ENCODE measurements at regions not wholly inside any gene's neighbourhood (a gene's known extent, or its start where the extent isn't known, plus 50 kb on each side); places are given as distances from the start of the nearest gene placed in this dataset.

DNA sequence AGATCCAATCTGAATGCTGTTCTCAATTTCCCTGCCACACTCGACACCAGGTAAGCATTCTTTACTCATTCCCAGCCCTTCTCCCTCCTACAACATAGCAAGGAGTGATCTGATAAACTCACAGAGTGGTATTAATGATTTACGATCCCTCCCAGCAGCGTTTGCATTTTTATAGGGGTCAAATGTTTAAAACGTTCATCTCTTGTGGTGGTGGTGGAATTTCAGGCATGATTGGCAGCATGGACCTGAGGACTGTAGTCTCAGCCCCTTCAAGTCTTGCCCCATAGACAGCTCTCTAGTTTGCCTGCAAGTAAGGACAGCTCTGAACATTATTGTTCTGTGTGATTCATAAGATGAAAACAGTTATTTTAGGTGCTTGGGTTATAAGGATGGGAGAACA, 565.7 kb downstream of the EFNB2 start:
- no peak for DNase-seq

DNA sequence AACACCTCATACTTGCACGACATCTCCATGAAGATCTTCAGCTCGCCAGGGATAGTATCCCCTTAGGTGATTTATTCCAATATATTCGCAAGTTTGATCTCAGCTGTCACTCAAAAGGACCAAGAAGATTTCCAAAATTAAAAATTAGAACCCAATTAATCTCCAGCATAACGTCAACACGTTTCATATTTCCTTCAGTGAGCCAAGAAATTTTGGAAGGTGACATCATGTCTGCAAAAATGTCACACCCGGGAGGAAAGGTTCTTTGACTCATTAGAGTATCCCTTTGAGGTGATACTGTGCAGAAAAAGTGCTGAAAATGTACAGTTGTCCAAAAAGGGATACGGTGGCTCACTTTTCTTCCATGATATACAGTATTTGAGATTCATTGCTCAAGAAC, 569.6 kb downstream of the EFNB2 start:
- no peak for DNase-seq

DNA sequence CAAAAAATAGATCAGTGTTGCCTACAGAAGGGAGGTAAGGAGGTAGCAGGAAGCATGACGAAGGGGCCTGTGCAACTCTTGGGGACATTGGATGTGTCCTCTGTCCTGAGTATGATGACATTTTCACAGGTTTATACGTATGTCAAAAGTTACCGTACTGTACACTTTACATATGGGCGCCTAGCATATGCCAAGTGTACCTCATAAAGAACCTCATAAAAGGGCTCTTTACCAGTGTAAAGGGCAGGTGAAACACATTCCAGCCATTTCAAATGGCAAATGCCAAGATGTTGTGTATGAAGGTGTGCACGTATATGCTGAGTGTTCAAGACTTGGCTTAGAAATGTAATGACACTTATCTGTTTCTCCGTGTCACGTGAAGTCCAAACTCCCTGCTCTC, 573.4 kb downstream of the EFNB2 start:
- no peak for DNase-seq

DNA sequence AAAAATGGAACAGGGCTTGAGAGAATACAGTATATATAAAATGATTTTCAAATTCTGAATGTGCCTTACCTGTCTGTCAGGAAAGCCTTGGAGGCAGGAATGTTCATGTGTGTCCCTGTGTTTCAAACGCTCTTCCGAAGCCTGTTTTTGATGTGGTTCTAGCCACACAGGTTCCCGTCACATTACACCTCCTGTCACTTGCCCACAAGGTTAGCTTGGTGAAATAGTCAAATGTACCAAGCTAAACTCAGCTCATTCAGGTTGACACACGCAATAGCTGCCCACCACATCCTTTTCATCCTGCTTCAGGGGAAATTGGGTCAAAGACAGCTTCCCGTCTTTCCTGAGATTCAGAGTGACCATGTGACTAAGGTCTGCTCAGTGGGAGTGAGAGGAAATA, 574.0 kb downstream of the EFNB2 start:
- DNase-seq: no peak

DNA sequence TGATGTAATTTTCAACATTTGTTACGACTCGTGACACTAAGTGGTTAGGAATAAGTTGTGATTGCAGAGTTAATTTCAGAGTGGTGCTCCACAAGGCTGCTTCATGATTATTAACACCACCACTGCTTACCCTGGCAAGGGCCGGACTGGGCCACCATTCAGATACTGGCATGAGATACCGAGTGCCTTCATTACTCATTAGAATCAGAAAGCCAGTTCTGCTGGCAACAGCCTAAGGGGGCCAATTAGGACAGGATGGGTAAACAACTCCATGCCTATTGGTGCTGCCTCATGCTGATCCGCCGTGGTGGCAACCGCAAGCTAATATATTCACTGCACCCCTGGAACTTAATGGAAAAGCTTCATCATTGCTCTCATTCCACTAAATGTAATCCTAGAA, 575.1 kb downstream of the EFNB2 start:
- DNase-seq: no peak

DNA sequence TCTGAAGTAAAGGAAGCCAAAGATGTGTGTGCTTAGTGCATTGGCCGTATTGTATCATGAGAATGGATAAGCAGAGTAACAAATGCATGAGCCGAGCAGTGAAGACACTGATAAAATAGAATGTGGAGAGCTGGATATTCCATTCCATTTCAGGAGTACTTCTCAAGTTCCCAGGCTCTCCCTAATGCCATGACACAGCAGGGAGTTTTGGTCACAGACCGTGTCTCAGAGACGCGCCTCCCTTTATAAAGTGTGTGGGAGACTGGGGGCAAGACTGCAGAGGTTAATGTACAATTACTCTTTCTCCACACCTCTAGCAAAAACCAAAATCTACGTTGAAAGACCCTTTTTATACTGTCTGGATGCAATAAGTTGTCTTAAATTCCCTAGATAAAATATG, 575.6 kb downstream of the EFNB2 start:
- no peak for DNase-seq

DNA sequence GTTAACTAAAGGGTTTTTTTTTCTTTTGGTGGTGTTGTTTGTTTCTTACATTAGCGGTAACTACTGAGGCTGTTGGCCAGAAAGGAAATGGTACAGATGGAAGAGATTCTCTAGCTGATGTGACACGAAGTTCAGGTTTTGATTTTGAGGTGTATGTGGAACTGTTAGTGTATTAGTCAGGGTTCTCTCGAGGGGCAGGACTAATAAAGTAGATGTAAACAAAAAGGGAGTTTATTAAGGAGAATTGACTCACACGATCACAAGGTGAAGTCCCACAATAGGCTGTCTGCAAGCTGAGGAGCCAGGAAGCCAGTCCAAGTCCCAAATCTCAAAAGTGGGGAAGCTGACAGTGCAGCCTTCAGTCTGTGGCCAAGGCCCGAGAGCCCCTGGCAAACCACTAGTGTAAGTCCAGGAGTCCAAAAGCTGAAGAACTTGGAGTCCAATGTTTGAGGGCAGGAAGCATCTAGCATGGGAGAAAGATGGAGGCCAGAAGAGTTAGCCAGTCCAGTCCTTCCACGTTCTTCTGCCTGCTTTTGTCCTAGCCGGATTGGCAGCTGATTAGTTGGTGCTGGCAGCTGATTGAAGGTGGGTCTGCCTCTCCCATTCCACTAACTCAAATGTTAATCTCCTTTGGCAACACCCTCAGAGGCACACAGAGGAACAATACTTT, 577.6 kb downstream of the EFNB2 start:
- no peak for DNase-seq

DNA sequence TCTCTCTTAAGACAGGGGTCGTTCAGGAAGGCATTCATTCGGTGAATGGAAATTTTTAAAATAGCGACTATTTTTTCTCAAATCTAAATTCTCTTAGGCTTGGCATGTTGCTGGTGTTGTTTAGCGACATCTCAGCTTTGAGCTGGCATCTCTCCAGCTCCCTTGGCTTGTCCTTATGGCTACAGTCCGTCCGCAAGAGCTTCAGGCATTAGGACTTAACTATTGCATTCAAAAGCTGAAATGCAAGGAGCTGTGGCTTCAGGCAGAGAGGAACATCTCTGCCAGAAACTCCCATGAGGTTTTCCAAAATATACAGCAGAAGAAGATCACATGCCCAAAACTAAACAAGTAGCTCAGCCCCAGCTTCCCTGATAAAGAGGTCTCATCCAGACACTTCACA, 578.5 kb downstream of the EFNB2 start:
- DNase-seq: no peak

DNA sequence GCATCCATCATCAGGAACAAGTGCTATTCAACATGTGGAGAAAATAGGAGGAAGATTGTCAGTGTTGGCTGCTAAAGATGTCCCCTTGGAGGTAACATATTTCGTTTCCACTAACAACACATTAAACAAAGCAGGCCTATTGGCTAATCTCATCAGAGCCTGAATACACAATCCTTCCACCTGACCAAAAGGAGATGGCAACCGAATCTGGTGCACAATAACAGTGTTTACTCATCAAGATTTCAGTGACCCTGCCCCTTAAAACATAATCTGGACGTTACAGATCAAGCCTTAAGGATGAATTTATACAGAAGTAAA, 582.5 kb downstream of the EFNB2 start:
- no peak for DNase-seq

DNA sequence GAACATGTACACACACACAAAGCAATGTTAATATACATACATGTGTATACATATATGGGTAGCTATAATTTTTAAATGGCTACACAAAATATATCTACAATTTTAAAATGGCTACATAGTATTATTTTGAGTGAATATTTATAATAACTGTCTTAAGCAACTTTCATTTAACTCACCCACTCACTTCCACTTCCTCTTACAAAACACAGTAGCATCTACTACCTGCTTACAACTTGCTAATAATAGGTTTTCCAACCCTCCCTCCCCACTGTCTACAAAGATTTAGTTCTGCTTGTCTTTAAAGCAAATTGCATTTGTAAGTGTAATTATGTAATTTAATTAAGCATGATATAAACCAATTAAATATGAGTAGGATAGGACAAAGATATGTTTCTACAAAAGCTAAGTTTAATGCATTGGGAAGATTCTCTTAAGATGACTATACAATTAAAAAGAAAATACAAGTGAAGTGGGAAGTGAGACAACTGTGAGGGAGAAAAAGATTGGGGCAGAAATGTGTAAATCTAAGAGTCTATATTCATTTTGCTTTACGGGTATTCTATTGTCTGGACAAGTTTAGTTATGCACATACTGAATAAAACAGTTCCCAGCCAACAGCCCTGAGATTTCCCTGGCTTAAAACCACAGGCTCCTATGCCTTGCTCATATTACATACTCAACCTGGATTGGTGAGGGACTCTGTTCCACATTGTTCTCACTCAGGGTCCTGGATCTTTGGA, 583.1 kb downstream of the EFNB2 start:
- DNase-seq: no peak

DNA sequence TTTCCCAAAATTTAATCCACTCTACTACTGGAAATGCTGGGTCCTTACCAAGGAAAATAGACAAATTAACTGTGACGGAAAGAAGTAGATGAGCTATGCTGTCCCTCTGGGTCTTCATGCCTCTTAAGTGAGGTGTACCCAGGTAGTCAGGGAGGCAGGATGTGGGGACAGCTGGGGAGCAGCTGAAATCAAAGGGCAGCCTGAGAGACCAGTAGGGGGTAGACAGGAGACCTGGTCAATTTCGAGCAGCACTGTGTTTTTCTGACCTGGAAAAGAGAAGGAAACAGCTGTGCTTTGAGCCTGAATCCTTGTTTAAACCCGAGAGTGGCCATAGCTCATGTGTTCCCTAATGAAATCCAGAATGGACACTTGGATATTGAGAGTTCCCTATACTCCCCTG, 587.3 kb downstream of the EFNB2 start:
- no peak for DNase-seq

DNA sequence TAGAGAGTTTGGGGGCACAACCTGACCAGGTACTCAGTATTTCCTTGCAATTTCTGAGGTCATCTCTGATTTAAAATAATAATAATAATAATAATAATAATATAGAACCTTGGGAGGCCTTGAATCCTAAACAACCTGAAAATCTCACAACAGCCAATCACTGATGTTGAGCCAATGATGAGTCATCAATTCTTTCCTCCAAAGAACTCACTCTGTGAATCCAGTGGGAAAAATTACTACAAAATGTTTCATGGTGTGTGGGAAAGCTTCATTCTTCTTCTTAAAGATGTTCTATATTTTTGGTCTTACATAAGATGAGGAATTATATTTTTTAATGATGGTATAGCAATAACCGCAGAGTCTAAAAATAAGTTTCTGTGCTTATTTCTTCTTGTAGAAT, 594.6 kb downstream of the EFNB2 start:
- no peak for DNase-seq

DNA sequence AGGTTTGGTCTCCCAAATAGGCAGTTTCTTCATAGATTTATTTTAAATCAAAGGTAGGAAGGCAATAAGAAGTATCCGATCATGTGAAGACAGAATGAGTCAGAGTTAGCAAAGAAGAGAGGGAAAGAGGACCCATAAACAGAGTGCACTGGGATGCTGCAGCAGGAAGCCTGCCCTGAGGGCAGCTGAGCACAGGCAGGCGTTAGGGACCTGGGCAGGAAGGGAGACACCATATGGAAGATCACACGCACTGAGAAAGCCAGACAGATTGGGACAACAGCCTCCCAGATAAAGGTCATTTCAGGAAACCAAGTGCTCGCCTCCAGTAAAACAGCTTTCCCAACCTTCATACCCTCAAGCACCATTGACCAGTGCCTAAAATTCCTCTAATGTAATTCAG, 598.0 kb downstream of the EFNB2 start:
- no peak for DNase-seq

DNA sequence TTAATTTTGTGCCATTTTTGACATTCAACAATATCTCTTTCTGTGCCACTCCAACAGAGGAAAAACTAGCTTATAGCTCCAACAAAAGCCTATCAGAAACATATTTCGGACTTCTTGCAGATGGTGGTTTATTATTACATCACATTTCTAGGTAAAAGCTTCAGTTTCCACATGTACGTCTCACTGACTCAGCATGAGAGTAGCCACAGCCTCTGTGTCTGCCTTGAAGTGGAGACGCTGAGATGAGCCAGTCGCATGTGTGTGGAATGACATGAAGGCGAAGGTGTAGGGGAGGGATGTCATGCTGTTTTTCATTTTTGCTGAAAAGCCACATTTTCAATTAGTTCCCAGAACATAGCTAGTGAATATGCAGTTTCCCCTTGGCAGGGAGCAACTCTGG, 598.6 kb downstream of the EFNB2 start:
- no peak for DNase-seq

DNA sequence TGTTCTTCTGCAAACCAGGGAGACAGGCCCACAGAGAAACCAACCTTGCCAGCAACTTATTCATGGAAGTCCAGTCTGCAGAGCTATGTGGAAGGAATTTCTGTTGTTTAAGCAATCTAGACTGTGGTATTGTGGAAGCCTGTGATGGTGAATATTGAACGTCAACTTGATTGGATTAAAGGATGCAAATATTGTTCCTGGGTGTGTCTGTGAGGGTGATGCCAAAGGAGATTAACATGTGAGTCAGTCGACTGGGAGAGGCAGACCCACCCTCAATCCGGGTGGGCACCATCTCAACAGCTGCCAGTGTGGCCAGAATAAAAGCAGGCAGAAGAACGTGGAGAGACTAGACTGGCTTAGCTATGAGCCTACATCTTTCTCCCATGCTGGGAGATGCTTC, 606.0 kb downstream of the EFNB2 start:
- DNase-seq: no peak

DNA sequence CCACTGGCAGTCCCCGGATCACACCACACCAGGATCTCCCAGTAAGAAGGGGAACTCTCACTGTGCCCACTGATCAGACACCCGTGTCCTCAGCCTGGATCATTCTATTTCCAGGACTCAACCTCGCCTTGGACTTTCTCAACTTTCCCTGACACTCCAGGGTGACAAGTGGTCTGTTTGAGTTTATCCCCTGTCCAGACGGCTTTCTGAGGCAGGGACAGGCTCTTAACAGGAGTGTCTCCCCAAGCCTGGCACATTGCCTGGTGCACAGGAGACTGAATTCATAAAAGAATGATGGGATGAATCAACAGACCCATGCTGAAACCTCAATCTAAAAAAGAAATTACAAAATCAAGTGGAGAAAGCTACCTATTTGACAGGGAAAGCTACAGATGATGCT, 606.6 kb downstream of the EFNB2 start:
- no peak for DNase-seq

DNA sequence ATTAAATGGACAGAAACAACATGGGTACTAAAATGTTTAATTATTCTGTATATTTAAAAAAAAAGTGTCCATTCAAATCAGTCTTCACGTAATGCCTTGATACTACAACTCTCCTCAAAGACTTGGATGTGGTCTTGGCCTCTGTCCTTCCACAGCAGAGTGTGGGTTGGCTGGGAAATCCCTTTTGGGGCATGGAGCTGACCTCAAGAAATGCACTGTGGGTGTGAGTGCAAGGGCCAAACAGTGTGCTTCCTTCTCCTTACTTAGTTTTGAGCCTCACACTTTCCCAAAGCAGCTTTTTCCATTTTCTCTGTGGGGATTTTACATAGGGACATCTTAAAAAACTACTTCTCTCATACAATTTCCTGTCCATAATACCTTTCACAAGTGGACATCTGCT, 607.4 kb downstream of the EFNB2 start:
- no peak for DNase-seq

DNA sequence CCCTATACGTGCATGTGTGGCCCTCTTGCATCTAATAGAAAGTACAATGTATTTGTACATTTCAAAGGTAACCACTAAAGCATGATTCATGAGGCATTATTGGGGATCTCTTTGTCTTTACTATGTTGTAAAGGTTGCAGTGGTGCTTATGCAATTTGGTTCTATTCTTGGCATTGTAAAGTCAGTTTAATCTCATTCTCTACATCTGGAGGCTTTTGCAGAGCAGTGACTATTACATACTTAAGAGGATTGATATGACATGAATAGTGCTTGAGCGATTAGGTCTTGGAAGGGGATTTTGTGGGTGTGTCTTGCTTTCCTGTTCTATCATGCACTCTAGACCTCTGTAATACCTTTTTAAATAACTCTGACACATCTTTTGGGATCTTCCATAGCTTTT, 610.0 kb downstream of the EFNB2 start:
- DNase-seq: no peak

DNA sequence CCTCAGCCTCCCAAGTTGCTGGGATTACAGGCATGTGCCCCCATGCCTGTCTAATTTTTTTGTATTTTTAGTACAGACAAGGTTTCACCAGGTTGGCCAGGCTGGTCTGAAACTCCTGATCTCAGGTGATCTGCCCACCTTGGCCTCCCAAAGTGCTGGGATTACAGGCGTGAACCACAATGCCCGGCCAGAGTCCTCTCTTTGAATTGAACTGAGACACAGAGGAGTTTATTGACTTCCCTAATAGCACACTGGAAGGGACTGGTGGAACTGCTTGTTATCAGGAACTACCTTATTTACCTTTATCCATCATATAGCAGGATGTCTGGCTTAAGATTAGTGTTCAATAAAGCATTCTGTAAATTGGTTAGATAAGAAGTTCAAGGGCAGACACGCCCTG, 613.8 kb downstream of the EFNB2 start:
- no peak for DNase-seq

DNA sequence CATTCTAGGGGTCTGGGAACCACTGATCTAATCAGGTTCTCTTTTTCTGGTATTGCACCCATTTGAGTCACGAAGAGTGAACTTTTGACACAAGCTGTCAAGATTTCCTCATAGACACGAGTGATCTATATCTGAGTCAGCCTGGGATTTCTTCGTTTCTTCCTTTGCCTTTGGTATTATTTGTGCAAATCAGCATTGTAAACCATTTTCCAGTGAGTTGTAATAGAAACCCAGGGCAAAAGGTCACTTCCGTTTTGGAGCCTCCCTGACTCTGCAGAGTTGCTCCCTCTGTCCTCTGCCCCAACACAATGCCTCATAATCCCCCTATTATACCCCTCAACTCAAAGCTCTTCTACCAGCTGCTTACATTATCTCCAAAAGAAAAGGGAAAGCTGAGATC, 615.1 kb downstream of the EFNB2 start:
- DNase-seq: no peak

DNA sequence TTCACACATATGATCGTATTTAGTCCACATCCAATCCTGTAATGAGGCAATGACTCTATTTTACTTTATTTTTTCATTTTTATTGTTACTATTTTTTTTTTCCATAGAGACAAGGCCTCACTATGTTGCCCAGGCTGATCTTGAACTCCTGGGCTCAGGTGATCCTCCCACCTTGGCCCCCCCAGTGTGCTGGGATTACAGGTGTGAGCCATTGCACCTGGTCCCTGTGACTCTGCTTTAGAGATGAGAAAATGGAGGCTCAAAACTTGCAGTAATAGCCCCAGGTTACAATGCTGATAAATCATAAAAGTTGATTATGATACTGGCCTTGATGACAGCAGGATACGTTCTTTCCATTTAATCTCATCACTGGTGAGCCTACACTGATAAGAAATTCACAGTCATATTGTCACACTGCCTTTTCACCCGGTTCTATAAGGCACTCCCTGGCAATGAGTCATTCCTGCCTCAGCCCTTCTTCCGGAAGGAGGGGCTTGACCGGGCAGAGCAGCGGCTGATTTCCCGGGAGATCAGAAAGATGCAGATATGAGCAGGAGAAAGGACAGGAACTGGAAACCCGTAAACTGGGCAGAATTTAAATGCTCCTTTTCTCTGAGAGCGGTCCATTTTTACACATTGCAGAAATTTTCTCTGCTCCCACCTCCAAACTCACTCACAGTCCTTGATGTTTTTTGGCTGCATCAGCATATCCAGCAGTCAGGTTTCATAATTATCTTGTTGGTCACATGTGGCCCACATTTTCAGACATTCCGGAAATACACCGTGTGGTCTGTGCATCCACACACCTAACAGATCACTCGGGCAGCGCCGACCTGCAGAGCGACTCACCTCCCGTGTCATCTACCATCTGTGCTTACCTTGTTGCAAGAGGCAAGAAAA, 616.4 kb downstream of the EFNB2 start:
- DNase-seq: no peak

DNA sequence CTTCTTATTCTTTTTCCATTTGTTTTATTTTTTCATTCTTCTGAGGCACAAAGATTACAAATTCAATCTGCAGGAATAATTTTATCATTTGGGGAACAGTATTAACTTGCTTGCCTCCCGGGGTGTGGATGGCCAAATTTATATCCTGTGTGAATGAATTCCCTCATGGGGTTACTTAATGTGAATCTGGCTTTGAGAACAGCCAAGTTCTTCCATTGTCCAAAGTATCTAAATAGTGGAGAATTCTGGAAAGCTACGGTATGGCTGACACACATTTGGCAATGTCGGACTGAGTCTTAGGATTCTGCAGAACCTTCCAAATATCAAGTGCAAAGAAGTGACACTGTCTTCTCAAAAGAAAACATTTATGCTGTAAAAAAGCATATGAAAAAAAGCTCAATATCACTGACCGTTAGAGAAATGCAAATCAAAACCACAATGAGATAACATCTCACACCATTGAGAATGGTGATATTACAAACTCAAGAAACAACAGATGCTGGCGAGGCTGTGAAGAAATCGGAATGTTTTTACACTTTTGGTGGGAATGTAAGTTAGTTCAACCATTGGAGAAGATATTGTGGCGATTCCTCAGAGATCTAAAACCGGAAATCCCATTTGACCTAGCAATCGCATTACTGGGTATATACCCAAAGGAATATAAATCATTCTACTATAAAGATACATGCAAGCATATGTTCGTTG, 620.2 kb downstream of the EFNB2 start:
- no peak for DNase-seq

DNA sequence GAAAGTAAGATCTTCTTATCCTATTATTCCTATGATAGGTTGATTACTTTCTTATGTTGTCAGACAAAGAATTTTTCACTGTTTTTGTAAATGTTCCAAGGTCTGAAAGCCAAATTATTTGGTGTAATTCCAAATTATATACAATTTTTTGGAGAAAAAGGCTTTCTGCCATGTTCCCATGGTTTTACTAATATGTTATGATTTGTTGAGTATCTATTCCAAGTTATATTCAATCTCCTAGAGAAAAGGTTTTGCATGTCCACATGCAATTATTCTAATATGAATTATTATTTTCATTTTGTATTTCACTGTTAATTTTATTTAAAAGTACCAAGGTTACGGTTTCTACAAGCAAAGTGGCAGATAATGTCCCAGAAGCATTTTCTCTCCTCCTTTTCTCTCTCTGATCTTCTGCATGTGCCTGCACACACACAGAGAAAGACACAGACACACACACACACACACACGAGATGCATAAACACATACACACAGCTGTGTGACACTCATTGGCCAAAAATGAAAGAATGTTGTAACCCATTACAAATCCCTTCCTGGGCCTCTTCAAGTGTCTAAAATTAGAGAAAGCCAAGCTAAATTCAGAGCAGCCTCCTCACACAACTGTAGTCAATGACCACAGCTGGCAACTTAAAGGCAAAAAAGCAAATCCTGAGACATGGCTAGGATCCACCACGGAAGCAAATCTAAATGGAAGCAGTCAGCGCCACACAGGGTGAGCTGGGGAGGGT, 621.0 kb downstream of the EFNB2 start:
- no peak for DNase-seq
